GM23338 (cell line): ENCODE measurements at regions not wholly inside any gene's neighbourhood (a gene's known extent, or its start where the extent isn't known, plus 50 kb on each side); places are given as distances from the start of the nearest gene placed in this dataset.

Experiments
- ATAC-seq: fragments of 200-7000 bp; cut with Tn5 transposase; 3 replicates; pipeline ENCODE4 v1.9.1; 2020
- DNase-seq: peaks from one replicate; pipeline ENCODE4 v3.0.0-alpha.2; 2015; ENCODE audit warnings: low spot score
- H2AFZ ChIP-seq: fragments of 200-600 bp; sonication (generic); 2 replicates; pipeline ENCODE4 v1.8.0; 2016; ENCODE audit warnings: antibody characterized with exemption, mild to moderate bottlenecking, moderate library complexity
- H3F3A ChIP-seq: fragments of 200-600 bp; sonication (generic); replicated peaks from 2 replicates; pipeline ENCODE4 v1.8.0; 2017; ENCODE audit warnings: antibody characterized with exemption, mixed run types, low read depth
- H3K27ac ChIP-seq: fragments of 200-600 bp; sonication (generic); 2 replicates; pipeline ENCODE4 v1.6.1; 2016; ENCODE audit warnings: low read depth
- H3K27me3 ChIP-seq: fragments of 200-600 bp; sonication (generic); 2 replicates; pipeline ENCODE4 v1.8.0; 2016; ENCODE audit warnings: mild to moderate bottlenecking, mixed run types, moderate library complexity; ENCODE audit not compliant: insufficient read depth
- H3K36me3 ChIP-seq: fragments of 200-600 bp; sonication (generic); 2 replicates; pipeline ENCODE4 v1.8.0; 2016; ENCODE audit warnings: mild to moderate bottlenecking; ENCODE audit not compliant: insufficient read depth
- H3K4me1 ChIP-seq: fragments of 200-600 bp; sonication (generic); 2 replicates; pipeline ENCODE4 v1.8.0; 2016; ENCODE audit warnings: mild to moderate bottlenecking, moderate library complexity; ENCODE audit not compliant: insufficient read depth
- H3K4me2 ChIP-seq: fragments of 200-600 bp; sonication (generic); 2 replicates; pipeline ENCODE4 v1.7.1; 2017; ENCODE audit warnings: mixed run types
- H3K4me3 ChIP-seq: fragments of 200-600 bp; sonication (generic); 2 replicates; pipeline ENCODE4 v1.6.1; 2016; ENCODE audit warnings: mixed run types
- H3K79me2 ChIP-seq: fragments of 200-600 bp; sonication (generic); replicated peaks from 2 replicates; pipeline ENCODE4 v1.8.0; 2017; ENCODE audit warnings: mild to moderate bottlenecking; ENCODE audit not compliant: insufficient read depth
- H3K9me2 ChIP-seq: fragments of 200-600 bp; sonication (generic); 2 replicates; pipeline ENCODE4 v1.8.0; 2017; ENCODE audit not compliant: insufficient read depth
- H4K20me1 ChIP-seq: fragments of 200-600 bp; sonication (generic); replicated peaks from 2 replicates; pipeline ENCODE4 v1.8.0; 2017; ENCODE audit warnings: mild to moderate bottlenecking; ENCODE audit not compliant: insufficient read depth
- H3K27ac Mint-ChIP-seq: 2 replicates; pipeline ENCODE4 v1.8.0; 2020; ENCODE audit warnings: inconsistent platforms, mild to moderate bottlenecking, moderate library complexity, mixed read lengths
- H3K27me3 Mint-ChIP-seq: 3 replicates; pipeline ENCODE4 v1.8.0; 2022; ENCODE audit warnings: low read depth, mild to moderate bottlenecking, moderate library complexity, mixed read lengths, inconsistent platforms; ENCODE audit not compliant: insufficient read depth, poor library complexity
- H3K36me3 Mint-ChIP-seq: 3 replicates; pipeline ENCODE4 v1.8.0; 2021; ENCODE audit warnings: low read depth, mild to moderate bottlenecking, inconsistent platforms, moderate library complexity, mixed read lengths
- H3K4me1 Mint-ChIP-seq: 3 replicates; pipeline ENCODE4 v1.8.0; 2020; ENCODE audit warnings: mild to moderate bottlenecking, inconsistent platforms, mixed read lengths
- H3K4me3 Mint-ChIP-seq: 3 replicates; pipeline ENCODE4 v1.8.0; 2021; ENCODE audit warnings: moderate library complexity, mild to moderate bottlenecking, inconsistent platforms, mixed read lengths
- H3K9me3 Mint-ChIP-seq: 3 replicates; pipeline ENCODE4 v1.8.0; 2020; ENCODE audit warnings: moderate library complexity, mild to moderate bottlenecking, inconsistent platforms, mixed read lengths
- CREB1 ChIP-seq: fragments of 250-450 bp; sonication (Bioruptor Pico); IDR thresholded peaks from 2 replicates; pipeline ENCODE4 v1.5.0; 2020; ENCODE audit warnings: low read depth, mild to moderate bottlenecking, moderate library complexity
- CTCF ChIP-seq, 2 experiments: fragments of 200-600 bp in 1 of 2; sonication (generic) in 1 of 2; conservative IDR thresholded peaks; 2 replicates each; pipeline versions ENCODE4 v1.5.1 to v1.6.1; 2016 to 2017; ENCODE audit warnings: antibody characterized with exemption in 2 of 2, low read depth in 2 of 2, mild to moderate bottlenecking in 2 of 2, moderate library complexity in 1 of 2
- EZH2phosphoT487 ChIP-seq: fragments of 200-600 bp; sonication (generic); IDR thresholded peaks from one replicate; pipeline ENCODE4 v1.8.1; 2018; ENCODE audit warnings: antibody characterized with exemption; ENCODE audit not compliant: unreplicated experiment
- JUNB ChIP-seq: IDR thresholded peaks from one replicate; pipeline ENCODE4 v1.6.1; 2016; ENCODE audit warnings: antibody characterized with exemption; ENCODE audit not compliant: unreplicated experiment
- NANOG ChIP-seq: IDR thresholded peaks from 2 replicates; pipeline ENCODE4 v1.6.1; 2016; ENCODE audit warnings: antibody characterized with exemption, borderline replicate concordance
- POLR2AphosphoS5 ChIP-seq: IDR thresholded peaks from 2 replicates; pipeline ENCODE4 v1.6.1; 2016; ENCODE audit warnings: antibody characterized with exemption, low read depth
- REST ChIP-seq: IDR thresholded peaks from one replicate; pipeline ENCODE4 v1.6.1; 2018; ENCODE audit warnings: antibody characterized with exemption; ENCODE audit not compliant: unreplicated experiment
- STAT1 ChIP-seq: IDR thresholded peaks from one replicate; pipeline ENCODE4 v1.6.1; 2016; ENCODE audit warnings: antibody characterized with exemption; ENCODE audit not compliant: unreplicated experiment
- ZNF331 ChIP-seq: fragments of 250-450 bp; sonication (Bioruptor Pico); IDR thresholded peaks from 2 replicates; pipeline ENCODE4 v1.5.0; 2020; ENCODE audit warnings: low read depth, mild to moderate bottlenecking, moderate library complexity

DNA sequence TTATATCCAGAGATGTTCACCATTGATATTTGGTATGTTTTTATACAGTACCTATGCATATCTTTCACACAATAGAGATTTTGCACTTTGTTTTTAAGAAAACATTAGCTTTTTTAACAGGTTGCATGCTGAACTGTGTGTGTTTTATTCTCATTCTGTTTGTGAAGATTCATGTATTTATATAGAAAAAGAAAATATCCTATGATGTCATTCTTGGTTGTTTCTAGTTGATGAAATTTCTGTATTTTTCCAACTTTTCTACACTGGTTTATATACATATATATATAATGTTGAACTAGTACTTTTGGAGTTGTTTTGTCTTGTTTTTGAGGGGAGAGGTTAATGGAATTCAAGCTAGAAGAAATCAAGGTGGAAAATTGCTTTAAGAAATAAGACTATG is 143.8 kb downstream of the MATN1 start:
- no peaks in the 10 kb centered on the region for H3K4me1 ChIP-seq
- no peaks in the 10 kb centered on the region for H3K4me1 Mint-ChIP-seq
- no peaks in the 10 kb centered on the region for H3K36me3 Mint-ChIP-seq
- no peak overlapping the region for H2AFZ ChIP-seq
- ATAC-seq (no peak), DNase-seq (no peak)
- peaks cover 2% of the 10 kb centered on the region for H3K27me3 Mint-ChIP-seq
- no peak overlapping the region for H3K27ac ChIP-seq
- no peaks in the 10 kb centered on the region for H3K36me3 ChIP-seq
- no peaks in the 10 kb centered on the region for H3F3A ChIP-seq
- no peak overlapping the region for H3K4me3 Mint-ChIP-seq
- no peak overlapping the region for H3K4me2 ChIP-seq
- no peaks in the 10 kb centered on the region for H3K79me2 ChIP-seq
- no peaks in the 10 kb centered on the region for H3K9me2 ChIP-seq
- no peaks in the 10 kb centered on the region for H4K20me1 ChIP-seq
- peaks cover 39% of the 10 kb centered on the region for H3K9me3 Mint-ChIP-seq
- no peaks in the 10 kb centered on the region for H3K27me3 ChIP-seq
- H3K4me3 ChIP-seq = no peak overlapping the region
- no peak overlapping the region for H3K27ac Mint-ChIP-seq
- TF ChIP-seq CREB1 (CRISPR knock-in tag) (no peak), NANOG (no peak), JUNB (no peak), EZH2phosphoT487 (no peak), CTCF (conservative IDR thresholded peaks at IDR 0.05; ENCODE audit: low read depth in 2 of 2) (no peak)

DNA sequence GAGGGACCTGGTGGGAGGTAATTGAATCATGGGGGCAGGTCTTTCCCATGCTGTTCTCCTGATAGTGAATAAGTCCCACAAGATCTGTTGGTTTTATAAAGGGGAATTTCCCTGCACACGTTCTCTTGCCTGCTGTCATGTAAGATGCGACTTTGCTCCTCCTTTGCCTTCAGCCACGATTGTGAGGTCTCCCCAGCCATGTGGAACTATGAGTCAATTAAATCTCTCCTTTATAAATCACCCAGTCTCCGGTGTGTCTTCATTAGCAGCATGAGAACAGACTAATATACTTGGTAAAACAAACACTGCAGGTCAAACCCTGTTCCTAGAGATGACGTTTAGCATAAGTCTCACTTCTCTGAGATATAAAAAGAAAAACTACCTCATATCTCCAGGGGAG is 148.3 kb downstream of the MATN1 start:
- no peak overlapping the region for H2AFZ ChIP-seq
- no peak overlapping the region for H3K27ac Mint-ChIP-seq
- no peak for TF ChIP-seq STAT1

DNA sequence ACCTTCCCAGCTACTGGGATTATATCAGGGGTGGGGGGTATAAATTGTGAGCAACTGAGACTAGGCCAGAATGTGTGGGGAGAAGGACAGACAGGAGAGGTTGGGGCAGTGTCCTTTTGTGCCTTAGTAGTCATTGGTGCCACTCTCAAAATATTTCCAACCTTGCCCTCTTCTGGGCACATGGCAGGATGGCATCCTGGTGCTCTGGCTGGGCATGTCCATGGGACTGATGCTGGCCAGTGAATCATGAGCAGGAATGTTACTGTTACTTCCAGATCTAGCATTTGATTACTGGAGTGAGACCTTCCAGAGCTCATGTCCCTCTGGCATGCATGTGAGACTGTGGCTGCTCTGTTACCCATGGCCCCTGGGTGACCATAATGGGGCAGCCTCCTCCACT is 151.2 kb downstream of the MATN1 start:
- no peaks in the 10 kb centered on the region for H3K36me3 Mint-ChIP-seq
- DNase-seq = no peak
- Histone ChIP-seq H2AFZ (no peak overlapping the region), H3K4me3 (no peak overlapping the region), H3F3A (no peaks in the 10 kb centered on the region), H4K20me1 (no peaks in the 10 kb centered on the region), H3K9me2 (no peaks in the 10 kb centered on the region), H3K27ac (no peak overlapping the region), H3K36me3 (no peaks in the 10 kb centered on the region), H3K4me1 (no peaks in the 10 kb centered on the region), H3K79me2 (no peaks in the 10 kb centered on the region), H3K4me2 (no peak overlapping the region), H3K27me3 (no peaks in the 10 kb centered on the region)
- no peak for ATAC-seq
- H3K9me3 Mint-ChIP-seq = 0 out of 3 replicates have a peak, but pooled peaks cover 5% of the 10 kb centered on the region
- no peak overlapping the region for H3K27ac Mint-ChIP-seq
- no peaks in the 10 kb centered on the region for H3K4me1 Mint-ChIP-seq
- peaks cover 2% of the 10 kb centered on the region for H3K27me3 Mint-ChIP-seq
- H3K4me3 Mint-ChIP-seq = no peak overlapping the region
- TF ChIP-seq CREB1 (CRISPR knock-in tag) = no peak
- no peak for TF ChIP-seq CTCF (conservative IDR thresholded peaks at IDR 0.05; ENCODE audit: low read depth in 2 of 2)
- no peak for TF ChIP-seq NANOG
- no peak for TF ChIP-seq POLR2AphosphoS5
- TF ChIP-seq ZNF331 (CRISPR knock-in tag) = no peak
- no peak for TF ChIP-seq REST
- no peak for TF ChIP-seq JUNB
- TF ChIP-seq EZH2phosphoT487 = no peak

More for the DNA sequence above, 148.3 kb downstream of the MATN1 start:
- ATAC-seq (no peak), DNase-seq (no peak)
- H3K4me3 Mint-ChIP-seq = no peak overlapping the region
- H3K27ac ChIP-seq = no peak overlapping the region
- H3K4me2 ChIP-seq = no peak overlapping the region
- no peaks in the 10 kb centered on the region for H3K36me3 Mint-ChIP-seq
- H3K4me1 Mint-ChIP-seq = no peaks in the 10 kb centered on the region
- no peaks in the 10 kb centered on the region for H3K27me3 ChIP-seq
- H3K4me1 ChIP-seq = no peaks in the 10 kb centered on the region
- H3K9me2 ChIP-seq = no peaks in the 10 kb centered on the region
- H3K4me3 ChIP-seq = no peak overlapping the region
- H3K27me3 Mint-ChIP-seq = peaks cover 2% of the 10 kb centered on the region
- no peaks in the 10 kb centered on the region for H3K36me3 ChIP-seq
- no peaks in the 10 kb centered on the region for H3K79me2 ChIP-seq
- H3F3A ChIP-seq = no peaks in the 10 kb centered on the region
- H3K9me3 Mint-ChIP-seq = 0 out of 3 replicates have a peak, but pooled peaks cover 4% of the 10 kb centered on the region
- no peaks in the 10 kb centered on the region for H4K20me1 ChIP-seq
